ENCODE measurements at regions not wholly inside any gene's neighbourhood (a gene's known extent, or its start where the extent isn't known, plus 50 kb on each side); places are given as distances from the start of the nearest gene placed in this dataset.
"Not testable (repeated sequence)": the region's sequence is repeated elsewhere in the genome, so short reads cannot be mapped to it uniquely, and the experiment has no call there.

DNA sequence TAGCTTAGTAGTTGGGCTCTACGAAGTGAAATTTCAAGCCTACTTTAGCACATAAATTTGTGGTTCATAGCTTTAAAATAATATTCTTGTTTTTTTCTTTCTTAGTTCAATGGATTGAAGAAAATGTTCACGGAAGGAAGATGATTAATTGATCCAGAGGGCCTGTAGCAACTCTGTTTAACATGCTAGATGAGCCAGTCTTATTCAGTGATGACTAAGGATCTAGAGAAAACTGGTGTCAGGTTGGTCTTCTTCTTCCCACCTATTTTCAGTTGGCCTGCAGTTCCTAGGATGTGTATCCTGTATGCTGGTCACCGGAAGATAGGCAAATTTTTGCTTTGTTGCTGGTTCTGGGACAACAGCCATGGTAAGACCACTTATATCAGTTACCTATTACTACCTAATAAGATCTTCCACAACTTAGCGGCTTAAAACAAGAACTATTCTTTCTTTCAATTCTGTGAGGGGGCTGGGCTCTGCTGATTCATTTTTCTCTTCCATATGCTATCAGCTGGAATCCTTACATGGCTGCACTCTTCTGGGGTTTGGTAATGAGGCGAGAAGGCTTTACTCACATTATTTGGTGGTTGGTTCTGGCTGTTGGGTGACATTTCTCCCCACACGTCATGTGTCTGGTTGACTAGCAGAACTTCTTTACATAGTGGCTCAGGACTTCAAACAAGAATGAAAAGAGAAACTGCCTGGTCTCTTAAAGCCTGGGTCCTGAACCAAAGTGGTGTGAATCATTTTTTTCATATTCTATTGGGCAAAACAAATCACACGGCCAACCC, 182.7 kb upstream of the ACTBL2 start:
- DNase-seq (ENCODE audit: low spot score): no peak

DNA sequence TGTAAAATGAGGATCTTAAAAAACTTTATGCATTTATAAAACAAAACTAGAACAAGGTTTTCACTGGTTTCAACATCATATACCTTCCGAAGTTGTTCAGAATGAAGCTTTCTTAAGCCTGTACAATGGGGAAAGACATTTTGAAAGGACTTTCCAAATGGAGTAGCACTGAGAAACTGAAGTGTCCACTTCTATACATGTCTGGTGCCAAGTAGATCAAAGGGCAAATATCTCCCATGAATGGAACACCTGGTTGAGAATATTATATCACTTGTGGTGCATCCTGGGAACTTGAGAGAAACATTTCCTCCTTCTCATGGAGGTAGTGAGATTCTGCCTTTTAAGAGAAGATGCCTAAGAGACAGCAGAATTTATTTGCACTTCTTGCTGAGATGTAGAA, 182.1 kb upstream of the ACTBL2 start:
- DNase-seq (ENCODE audit: low spot score): no peak

DNA sequence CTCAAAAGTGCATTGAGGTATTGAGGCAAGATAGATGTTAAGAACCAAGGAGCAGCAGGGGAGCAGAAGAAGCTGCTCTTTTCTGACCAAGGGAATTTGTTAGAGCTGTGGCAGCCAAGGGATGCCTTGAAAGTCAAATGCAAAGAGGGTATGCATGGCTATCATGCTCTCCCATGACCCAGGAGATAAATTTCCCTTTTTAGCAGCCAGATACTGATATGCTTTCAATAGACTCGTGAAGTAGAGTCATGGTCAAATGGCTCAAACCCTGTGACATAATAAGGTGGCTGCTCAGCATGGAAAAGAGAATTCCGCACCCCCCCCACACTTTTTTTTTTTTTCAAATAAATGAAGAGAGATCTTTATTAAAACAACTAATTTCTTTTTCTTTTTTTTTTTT, 180.9 kb upstream of the ACTBL2 start:
- no peak for DNase-seq (ENCODE audit: low spot score)

DNA sequence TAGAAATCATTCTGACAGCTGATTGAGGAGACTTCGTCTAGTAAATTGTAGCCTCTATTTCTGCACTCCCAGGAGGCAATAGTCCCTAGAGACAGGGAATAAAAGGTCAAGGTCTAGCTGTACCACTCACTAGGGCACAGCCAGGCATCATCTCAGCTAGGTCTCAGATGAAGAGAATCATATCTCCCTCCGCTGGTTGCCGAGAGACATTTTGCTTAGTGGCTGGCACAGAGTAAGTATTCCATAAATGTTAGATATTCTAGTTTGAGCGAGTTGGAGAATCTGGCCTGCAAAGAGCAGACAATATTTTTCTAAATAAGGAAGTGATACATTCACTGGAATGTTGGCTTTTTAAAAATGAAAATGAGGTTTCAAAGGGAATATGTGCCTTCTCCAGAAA, 180.4 kb upstream of the ACTBL2 start:
- no peak for DNase-seq (ENCODE audit: low spot score)

DNA sequence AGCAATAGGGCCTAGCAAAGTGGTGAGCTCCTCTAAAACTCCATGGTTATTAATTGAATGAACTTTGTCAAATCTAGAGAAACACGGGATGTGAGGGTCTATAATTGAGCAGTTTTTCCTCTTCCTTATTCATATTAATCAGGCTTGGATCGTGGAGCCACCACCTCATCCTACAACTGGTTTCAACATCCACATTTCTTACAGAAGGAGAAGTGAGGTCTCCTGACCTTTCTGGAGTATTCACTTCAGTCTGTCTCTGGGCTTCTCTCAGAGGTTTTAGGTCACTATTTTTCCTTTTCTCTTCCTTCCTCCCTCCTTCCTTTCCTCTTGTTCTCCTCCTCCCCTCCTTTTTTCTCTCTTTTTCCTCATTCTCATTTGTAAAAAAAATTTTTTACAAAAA, 177.3 kb upstream of the ACTBL2 start:
- no peak for DNase-seq (ENCODE audit: low spot score)

DNA sequence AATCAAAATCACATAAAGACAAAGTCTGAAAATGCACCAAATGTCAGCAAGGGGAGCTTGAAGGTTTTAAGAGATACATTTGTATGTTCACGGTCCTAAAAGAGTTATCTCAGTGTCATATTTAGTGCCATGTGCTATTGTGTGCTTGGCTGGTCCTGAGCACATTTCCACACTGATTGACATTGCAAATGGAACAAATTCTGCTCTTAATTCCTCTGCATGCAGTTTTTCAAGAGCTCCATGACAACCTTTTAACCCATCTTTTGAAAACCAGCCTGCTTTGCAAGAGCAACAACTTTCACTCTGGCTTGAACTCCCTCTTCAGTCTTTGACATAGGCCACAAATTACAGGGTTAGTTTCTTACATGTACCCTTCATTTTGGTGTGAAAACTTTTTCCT, 175.4 kb upstream of the ACTBL2 start:
- no peak for DNase-seq (ENCODE audit: low spot score)

DNA sequence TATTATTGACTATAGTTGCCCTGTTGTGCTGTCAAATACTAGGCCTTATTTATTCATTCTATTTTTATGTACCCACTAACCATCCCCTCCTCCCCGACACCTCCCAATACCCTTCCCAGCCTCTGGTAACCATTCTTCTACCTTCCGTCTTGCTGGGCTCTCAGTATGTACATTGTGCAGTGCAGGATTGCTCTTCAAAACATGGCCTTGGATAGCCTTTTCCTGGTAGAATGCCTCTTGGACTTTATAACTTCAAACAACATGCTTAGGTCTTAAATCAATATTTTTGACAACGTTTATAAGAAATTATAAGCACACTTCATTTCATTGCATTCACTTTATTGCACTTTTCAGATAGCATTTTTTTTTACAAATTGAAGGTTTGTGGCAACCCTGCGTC, 172.6 kb upstream of the ACTBL2 start:
- no peak for DNase-seq (ENCODE audit: low spot score)

DNA sequence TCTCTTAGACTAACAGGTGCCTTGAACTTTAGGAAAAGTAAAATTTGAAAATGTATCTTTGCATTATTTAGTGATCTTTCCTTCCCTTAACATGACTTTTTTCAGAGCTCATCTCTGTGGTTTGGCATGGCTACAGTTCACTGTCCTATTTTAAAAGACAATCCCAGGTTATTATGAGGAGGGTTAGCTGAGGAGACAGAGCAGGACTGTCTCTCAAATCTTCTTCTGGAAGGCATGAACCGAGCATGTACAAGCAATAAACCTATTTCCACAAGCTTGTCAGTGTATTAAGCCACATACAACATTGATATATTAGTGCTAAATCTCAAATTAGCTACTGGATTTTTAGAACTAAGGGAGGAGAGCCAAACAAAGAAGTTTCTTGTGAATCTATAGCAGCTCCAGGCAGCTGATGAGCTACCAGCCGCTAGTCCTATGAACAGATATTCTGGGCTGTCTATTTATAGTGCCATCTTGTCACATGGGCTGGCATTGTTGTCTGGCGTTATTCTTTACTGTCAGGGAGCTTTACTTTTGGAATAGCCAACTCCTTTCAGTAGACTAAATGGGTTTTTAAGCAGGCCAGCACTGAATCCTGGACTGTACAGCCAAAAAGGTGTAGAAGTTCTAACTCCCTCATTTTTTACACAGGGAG, 171.2 kb upstream of the ACTBL2 start:
- no peak for DNase-seq (ENCODE audit: low spot score)

DNA sequence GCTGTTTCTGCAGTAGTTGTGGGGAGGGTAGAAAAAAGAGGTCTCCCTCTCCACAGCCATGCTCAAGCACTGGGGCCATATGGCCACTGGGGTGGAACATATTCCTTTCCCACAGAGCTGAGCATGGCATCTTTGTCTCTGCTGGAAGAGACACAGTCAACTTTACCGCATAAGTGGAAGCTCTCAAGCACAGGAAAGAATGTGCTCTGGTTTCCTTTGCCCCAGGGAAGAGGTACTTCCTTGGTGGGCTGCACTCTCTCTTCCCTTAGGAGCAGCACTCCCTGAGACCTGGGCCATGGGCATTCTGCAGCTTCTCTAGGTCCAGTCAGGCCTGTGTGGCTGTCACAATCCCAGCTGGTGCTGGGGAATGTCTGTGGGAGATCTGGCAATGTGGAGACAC, 168.5 kb upstream of the ACTBL2 start:
- DNase-seq (ENCODE audit: low spot score): no peak

DNA sequence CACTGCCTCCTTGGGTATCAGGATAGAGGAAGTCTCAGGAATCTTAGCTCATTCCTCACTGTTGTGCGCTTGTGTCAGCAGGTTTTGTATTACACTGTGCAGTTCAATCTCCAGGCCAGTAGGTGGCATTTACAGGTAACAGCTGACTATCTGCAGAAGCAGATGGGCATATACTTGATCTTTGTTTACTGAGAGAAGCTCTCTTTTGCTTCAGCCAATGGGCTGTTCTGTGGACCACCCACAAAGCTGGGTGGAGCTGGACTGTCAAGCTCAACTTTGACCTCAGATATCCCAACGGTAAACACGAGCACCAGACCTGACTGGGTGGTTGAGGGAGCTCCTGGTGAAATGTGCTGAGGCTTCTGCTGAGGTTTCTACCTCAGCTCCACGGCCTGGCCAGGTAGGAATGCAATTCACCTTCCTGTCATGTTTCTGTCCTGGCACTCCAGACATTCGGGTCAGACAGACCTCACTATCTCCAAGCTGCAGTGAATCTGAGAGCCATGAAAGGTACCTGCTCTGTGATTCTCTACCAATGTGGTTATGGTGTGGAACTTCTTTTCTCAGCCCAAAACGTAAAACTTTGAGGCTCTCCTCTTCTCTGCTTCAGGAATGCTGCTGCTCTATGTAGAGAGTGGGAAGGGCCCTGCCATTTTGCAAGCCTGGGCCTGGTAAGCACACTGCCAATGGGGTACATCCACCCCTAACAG, 167.9 kb upstream of the ACTBL2 start:
- DNase-seq (ENCODE audit: low spot score): peak; percentile 82

DNA sequence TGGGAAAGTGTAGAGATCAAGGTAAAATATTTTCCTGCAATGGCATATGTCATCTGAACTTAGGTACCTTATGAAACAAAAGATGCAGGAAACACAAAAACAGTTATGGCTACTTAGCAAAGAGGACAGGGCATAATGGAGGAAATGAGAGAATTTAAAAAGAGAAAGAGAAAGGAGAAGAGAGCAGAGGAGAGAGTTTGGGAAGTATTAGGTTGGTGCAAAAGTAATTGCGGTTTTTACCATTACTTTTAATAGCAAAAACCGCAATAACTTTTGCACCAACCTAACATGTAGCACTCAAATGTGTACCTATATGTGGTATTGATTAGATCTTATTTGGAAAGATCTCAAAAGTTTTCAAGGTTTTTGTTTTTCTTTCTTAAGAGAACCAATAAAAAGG, 160.1 kb upstream of the ACTBL2 start:
- DNase-seq (ENCODE audit: low spot score): no peak

DNA sequence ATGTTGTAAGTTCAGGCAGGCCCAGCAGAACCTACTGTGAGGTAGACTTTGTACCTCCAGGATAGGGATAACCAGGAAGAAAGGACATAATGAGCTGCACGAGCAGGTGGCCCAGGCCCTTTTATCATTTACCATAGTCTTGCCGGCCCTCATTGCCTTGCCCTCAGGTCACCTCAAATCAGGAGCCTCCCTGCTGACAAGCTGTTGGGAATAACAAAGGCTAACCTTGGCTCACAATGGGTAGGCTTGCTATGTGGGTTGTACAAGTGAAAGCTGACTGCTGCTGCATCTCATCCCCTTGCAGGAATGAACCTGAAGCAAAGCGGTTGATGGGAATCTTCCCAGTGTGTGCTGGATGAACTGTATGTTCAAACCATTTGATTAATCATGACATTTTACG, 159.5 kb upstream of the ACTBL2 start:
- no peak for DNase-seq (ENCODE audit: low spot score)

DNA sequence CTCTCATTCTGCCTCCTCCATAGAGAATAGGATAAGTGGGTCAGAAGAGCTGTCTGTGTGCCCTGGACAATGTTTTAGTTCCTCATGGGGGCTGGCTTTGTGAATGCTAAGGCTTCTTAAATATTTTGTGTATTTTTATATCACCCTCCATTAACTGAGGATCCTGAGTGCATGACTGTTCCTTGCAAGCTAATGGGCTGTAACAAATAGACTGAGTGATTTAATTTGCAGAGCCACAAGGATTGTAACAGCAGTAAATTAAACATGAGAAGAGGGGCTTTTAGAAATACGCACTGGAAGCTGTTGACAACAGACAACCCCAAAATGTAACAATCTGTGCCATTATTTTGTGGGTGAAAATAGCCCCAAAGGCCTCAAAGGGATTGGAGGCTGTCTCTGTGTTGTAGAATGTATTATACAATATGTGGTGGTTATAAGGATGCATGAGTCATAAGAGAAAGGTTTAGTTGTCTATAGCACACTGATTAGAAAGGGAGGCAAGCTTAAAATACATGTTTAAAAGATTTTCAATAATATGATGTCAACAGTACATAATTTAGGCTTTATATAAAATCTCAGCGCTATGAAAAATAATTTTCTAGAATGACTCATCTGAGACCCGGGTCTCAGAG, 152.7 kb upstream of the ACTBL2 start:
- no peak for DNase-seq (ENCODE audit: low spot score)

DNA sequence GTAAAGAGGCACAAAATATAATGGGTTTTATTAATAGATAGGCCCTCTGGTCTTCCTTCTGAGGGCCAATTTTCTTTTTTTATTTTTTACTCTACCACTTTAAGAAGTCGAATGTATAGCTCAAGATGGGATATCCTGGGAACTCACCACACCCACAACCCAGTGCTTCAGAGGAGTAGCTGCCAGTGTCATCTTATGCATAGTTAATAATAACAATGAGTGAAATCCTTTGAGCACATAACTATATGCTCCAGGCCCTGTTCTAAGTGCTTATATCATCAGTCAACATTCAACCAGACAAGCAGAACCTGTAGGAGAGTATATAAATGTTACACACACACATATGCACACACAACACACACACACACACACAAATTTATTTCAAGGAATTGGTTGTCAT, 150.3 kb upstream of the ACTBL2 start:
- DNase-seq (ENCODE audit: low spot score): no peak

DNA sequence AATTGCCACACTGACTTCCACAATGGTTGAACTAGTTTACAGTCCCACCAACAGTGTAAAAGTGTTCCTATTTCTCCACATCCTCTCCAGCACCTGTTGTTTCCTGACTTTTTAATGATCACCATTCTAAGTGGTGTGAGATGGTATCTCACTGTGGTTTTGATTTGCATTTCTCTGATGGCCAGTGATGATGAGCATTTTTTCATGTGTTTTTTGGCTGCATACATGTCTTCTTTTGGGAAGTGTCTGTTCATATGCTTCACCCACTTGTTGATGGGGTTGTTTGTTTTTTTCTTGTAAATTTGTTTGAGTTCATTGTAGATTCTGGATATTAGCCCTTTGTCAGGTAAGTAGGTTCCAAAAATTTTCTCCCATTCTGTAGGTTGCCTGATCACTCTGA, 148.5 kb upstream of the ACTBL2 start:
- not testable (repeated sequence) for DNase-seq (ENCODE audit: low spot score)

DNA sequence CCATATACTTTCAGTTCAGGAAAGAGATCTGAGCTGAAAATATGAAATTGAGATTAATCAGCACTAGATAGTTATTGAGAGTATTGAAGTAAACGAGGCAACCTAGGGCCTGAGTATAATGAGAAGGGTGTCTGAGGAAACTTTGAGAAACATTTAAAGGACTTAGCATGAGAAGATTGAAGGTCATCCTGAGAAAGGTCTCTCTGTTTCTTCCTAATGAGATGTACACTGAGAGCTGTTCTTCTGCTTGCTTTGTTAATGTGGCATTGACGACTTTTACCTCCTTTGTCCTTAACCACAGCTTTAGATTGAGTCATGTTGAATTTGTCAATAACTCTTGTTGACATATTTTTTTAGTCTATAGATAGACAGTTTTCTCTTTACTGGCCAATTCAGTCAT, 145.1 kb upstream of the ACTBL2 start:
- DNase-seq (ENCODE audit: low spot score): no peak

DNA sequence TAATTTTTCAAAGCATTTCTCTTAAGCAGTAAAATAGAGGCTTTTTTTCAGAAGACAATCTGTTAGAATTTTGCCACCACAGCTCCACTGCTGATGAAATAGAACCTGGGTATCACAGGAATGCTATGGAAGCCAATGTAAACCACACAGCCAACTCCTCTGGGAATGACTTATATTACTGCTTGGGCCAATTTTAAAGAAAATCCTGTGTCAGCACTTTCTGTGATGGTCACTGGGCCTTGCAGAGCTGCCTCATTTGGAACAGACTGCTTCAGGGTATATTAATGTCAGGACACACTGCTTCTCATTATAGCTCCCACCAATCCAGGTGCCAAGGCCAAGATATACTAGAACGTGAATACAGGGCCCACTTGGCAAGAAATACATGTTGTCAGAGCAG, 144.1 kb upstream of the ACTBL2 start:
- DNase-seq (ENCODE audit: low spot score): no peak

DNA sequence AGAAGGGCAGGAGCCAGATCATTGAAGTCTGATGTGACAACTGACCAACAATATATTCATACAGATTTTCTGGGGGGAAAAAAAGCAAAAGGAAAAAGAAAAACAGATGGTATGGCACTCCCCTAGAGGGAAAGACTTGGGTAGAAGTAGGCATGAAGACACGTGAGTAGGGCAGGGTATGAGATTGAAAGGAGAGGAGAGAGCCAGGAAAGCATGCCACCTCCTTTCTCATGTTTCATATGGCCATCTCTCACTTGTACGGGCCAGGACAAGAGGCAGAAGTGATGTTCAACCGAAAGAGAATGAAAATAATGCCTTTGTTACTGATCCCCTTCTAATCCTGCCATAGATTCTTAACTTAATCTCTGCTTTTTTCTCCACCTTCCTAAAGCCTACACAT, 139.0 kb upstream of the ACTBL2 start:
- no peak for DNase-seq (ENCODE audit: low spot score)

DNA sequence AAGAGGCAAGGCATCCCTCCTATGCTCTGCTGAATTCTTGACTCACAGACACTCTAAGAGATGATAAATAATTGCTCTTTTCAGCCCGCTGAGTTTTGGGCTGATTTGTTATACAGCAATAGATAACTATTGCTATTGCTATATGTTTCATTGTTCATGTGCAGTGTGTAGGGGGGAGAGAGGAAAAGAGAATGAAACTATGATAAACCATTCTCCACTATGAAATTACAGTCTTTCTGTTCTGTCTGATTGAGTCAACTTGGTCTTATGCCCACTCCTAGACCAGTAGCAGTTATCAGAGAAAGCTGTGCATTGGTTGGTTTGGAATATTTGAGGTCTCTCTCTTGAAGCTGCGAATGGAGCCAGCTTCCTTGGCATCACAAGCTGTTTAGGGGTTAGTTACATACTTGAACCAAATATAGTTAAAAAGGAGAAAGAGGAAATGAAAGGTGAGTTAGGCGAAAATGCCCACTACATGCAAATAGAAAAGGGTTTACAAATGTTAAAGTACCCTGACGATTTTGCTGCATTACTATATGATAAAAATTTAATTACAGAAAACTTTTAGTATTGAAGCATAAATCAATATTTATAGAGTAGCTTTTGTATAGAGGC, 136.3 kb upstream of the ACTBL2 start:
- no peak for DNase-seq (ENCODE audit: low spot score)

DNA sequence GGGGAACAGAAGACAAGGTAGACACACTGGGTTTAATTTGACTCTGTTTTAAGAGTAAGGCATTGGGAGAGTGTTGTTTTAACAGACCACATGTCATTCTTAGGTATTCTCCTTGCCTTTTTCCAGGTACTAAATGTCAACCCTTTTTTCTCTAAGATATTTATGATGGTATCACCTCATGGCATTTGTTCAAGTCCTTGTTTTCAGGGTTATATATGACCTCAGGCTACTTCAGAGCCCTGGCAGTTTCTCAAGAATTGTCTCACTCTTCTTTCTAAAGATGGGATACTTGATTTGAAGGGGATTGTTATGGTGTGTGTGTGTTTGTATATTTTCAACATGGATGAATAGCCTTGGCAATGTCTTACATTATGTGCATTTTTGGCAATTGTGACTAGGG, 131.1 kb upstream of the ACTBL2 start:
- DNase-seq (ENCODE audit: low spot score): no peak

DNA sequence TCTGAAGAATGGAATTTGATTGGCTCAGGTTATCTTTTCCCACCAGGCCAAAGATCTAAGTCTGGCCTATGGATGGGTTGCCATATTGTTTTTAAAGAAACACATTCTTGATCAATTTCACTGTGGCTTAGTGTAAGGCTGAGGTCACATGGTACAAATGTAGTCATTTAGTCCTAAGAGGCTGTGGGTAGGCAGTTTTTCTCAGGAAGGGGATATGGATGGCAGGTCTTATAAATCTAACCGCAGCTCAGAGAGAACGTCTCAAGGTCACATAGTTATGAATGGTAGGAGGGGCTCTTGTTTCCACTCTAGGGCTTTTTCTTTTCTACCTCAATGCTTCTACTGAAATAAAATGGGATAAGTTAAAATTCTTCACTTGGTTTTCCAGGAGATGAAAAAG, 128.6 kb upstream of the ACTBL2 start:
- DNase-seq (ENCODE audit: low spot score): no peak

DNA sequence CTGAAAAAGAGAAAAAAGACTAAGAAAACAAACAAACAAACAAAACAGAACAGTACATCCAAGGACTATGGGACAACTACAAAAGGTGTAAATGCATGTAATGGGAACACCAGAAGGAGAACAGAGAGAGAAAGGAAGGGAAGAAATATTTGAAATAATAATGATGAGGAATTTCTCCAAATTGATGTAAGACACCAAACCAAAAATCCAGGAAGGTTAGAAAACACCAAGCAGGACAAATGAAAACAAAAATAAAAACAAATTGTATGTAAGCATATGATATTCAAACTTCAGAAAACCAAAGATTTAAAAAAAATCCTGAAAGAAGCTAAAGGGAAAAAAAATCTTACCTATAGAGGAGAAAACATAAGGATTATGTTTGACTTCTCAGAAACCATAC, 125.9 kb upstream of the ACTBL2 start:
- DNase-seq (ENCODE audit: low spot score): no peak

Measured in SW480 (cell line).